ENCODE measurements at regions not wholly inside any gene's neighbourhood (a gene's known extent, or its start where the extent isn't known, plus 50 kb on each side); places are given as distances from the start of the nearest gene placed in this dataset.

DNA sequence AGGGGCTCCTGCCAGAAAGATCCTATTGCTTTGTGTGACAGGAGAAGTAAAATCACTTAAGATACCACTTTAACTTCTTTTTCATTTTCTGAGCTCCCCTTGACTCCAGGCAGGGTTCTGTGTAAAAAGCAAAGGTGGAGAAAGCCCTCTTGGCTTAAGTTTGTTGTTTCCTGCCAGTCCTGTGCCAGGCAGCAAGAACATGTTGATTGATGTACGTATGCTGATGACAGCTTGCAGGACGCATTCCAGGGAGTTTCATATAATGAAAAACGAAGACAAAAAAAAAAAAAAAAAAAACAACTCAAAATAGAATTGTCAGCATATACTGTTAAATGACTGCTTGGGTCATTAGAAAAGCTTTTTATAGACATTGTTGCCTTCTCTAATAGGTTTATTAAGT lies 251.7 kb downstream of the PSAT1 start:
- H2AFZ ChIP-seq (ENCODE audit: low read depth, low read length, severe bottlenecking) = no peak overlapping the region
- H3K27me3 ChIP-seq (ENCODE audit: low read length) = no peaks in the 10 kb centered on the region
- H3K9me2 ChIP-seq (replicated peaks; ENCODE audit: insufficient read depth, low read length) = no peaks in the 10 kb centered on the region
- H3K9ac ChIP-seq (ENCODE audit: low read length) = no peak overlapping the region
- H3K4me2 ChIP-seq (ENCODE audit: low read depth, low read length, poor library complexity, severe bottlenecking) = no peak overlapping the region
- H4K20me1 ChIP-seq (ENCODE audit: low read depth, low read length) = no peaks in the 10 kb centered on the region
- H3K9me3 ChIP-seq (ENCODE audit: insufficient read depth, low read length) = no peaks in the 10 kb centered on the region
- H3K27ac ChIP-seq (ENCODE audit: low read depth, low read length) = no peak overlapping the region
- TF ChIP-seq EZH2phosphoT487 (conservative IDR thresholded peaks at IDR 0.05; ENCODE audit: low read length) = no peak
- TF ChIP-seq, protein P1, sequence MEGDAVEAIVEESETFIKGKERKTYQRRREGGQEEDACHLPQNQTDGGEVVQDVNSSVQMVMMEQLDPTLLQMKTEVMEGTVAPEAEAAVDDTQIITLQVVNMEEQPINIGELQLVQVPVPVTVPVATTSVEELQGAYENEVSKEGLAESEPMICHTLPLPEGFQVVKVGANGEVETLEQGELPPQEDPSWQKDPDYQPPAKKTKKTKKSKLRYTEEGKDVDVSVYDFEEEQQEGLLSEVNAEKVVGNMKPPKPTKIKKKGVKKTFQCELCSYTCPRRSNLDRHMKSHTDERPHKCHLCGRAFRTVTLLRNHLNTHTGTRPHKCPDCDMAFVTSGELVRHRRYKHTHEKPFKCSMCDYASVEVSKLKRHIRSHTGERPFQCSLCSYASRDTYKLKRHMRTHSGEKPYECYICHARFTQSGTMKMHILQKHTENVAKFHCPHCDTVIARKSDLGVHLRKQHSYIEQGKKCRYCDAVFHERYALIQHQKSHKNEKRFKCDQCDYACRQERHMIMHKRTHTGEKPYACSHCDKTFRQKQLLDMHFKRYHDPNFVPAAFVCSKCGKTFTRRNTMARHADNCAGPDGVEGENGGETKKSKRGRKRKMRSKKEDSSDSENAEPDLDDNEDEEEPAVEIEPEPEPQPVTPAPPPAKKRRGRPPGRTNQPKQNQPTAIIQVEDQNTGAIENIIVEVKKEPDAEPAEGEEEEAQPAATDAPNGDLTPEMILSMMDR (IDR thresholded peaks at IDR 0.05; ENCODE audit: insufficient read depth, low read length, poor library complexity, severe bottlenecking) = no peak
- no peaks in the 10 kb centered on the region for H3K79me2 ChIP-seq (ENCODE audit: insufficient read depth, low read length)
- H3F3A ChIP-seq (ENCODE audit: insufficient read depth) = no peaks in the 10 kb centered on the region
- no peaks in the 10 kb centered on the region for H3K36me3 ChIP-seq (ENCODE audit: low read length)
- H3K4me3 ChIP-seq (ENCODE audit: insufficient read depth, low read length, poor library complexity, severe bottlenecking) = no peak overlapping the region

DNA sequence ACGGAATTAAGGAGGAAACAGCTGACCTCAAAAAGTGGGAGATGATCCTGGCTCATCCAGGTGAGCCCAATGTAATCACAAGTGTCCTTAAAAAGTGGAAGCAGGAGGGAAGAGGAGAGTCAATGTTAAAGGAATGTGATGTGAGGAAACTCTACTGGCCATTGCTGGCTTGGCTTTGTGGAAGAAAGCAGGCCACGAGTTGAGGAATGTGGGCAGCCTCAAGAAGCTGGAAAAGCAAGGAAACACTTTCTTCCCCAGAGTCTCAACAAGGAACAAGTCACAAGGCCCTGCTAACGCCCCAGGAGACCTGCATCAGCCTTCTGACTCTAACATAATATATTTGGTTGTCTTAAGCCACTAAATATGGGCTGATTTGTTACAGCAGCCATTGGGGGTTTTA lies 252.8 kb downstream of the PSAT1 start:
- Histone ChIP-seq H3F3A (ENCODE audit: insufficient read depth) (no peaks in the 10 kb centered on the region), H3K79me2 (ENCODE audit: insufficient read depth, low read length) (no peaks in the 10 kb centered on the region), H3K36me3 (ENCODE audit: low read length) (no peaks in the 10 kb centered on the region), H2AFZ (ENCODE audit: low read depth, low read length, severe bottlenecking) (no peak overlapping the region), H3K9me3 (ENCODE audit: insufficient read depth, low read length) (no peaks in the 10 kb centered on the region), H3K9ac (ENCODE audit: low read length) (no peak overlapping the region), H3K4me3 (ENCODE audit: insufficient read depth, low read length, poor library complexity, severe bottlenecking) (no peak overlapping the region), H3K4me2 (ENCODE audit: low read depth, low read length, poor library complexity, severe bottlenecking) (no peak overlapping the region), H4K20me1 (ENCODE audit: low read depth, low read length) (no peaks in the 10 kb centered on the region), H3K9me2 (replicated peaks; ENCODE audit: insufficient read depth, low read length) (no peaks in the 10 kb centered on the region), H3K27me3 (ENCODE audit: low read length) (no peaks in the 10 kb centered on the region), H3K27ac (ENCODE audit: low read depth, low read length) (no peak overlapping the region)
- no peak for TF ChIP-seq EZH2phosphoT487 (conservative IDR thresholded peaks at IDR 0.05; ENCODE audit: low read length)
- TF ChIP-seq, protein P1 (IDR thresholded peaks at IDR 0.05; ENCODE audit: insufficient read depth, low read length, poor library complexity, severe bottlenecking) = no peak

DNA sequence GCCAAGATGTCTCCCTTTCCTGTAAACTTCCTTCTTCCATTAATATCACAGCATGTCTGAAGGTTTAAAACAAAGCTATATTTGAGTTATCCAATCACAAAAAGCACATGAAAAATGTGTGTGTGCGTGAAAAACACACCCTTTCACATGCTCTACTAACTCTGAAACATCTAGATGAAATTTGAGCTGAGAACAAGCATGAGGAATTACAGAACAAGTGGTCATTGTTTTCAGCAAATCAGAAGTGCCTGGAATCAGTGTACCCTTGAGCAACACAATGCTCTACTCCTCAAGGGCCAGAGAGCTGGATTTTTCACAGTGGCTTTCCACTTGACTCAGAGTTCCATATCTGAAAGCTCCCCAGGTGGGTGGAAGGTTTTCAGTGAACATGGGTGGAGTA lies 255.9 kb downstream of the PSAT1 start:
- Histone ChIP-seq H3K36me3 (ENCODE audit: low read length) (no peaks in the 10 kb centered on the region), H3K4me2 (ENCODE audit: low read depth, low read length, poor library complexity, severe bottlenecking) (no peak overlapping the region), H3K27ac (ENCODE audit: low read depth, low read length) (no peak overlapping the region), H3K27me3 (ENCODE audit: low read length) (no peaks in the 10 kb centered on the region; the same call in 1 of the 2 replicates), H3K9me2 (replicated peaks; ENCODE audit: insufficient read depth, low read length) (no peaks in the 10 kb centered on the region), H3K4me3 (ENCODE audit: insufficient read depth, low read length, poor library complexity, severe bottlenecking) (no peak overlapping the region), H3K9ac (ENCODE audit: low read length) (no peak overlapping the region), H4K20me1 (ENCODE audit: low read depth, low read length) (no peaks in the 10 kb centered on the region), H2AFZ (ENCODE audit: low read depth, low read length, severe bottlenecking) (no peak overlapping the region), H3F3A (ENCODE audit: insufficient read depth) (no peaks in the 10 kb centered on the region), H3K9me3 (ENCODE audit: insufficient read depth, low read length) (no peaks in the 10 kb centered on the region), H3K79me2 (ENCODE audit: insufficient read depth, low read length) (no peaks in the 10 kb centered on the region)
- TF ChIP-seq EZH2phosphoT487 (conservative IDR thresholded peaks at IDR 0.05; ENCODE audit: low read length) = no peak
- TF ChIP-seq, protein P1 (IDR thresholded peaks at IDR 0.05; ENCODE audit: insufficient read depth, low read length, poor library complexity, severe bottlenecking) = no peak
